ENCODE measurements at regions not wholly inside any gene's neighbourhood (a gene's known extent, or its start where the extent isn't known, plus 50 kb on each side); places are given as distances from the start of the nearest gene placed in this dataset.
"Not testable (repeated sequence)": the region's sequence is repeated elsewhere in the genome, so short reads cannot be mapped to it uniquely, and the experiment has no call there.

DNA sequence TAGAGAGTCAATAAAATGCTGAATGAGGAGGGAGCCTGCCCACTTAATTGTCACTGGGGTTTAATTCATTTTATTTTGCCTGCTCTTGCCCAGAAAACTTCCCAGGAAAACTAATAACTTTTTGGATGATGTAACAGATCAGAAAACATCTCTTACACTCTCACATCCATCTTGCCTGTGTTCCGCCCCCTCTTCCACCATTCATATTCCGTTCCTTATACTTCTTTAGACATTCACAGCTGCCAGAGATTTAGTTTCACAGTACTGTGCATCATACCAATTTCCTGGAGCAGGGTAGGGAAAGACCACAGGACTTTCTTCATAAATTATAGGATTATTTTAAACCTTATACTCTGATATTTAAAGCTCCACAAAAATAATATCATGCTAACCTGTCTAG, 776.1 kb upstream of the SOX11 start:
- DNase-seq (ENCODE audit: low spot score): no peak

GRCh38 chr2:4930704-4931103, 761.5 kb upstream of the SOX11 start:
- no peak for DNase-seq (ENCODE audit: low spot score)

- no peak for DNase-seq (ENCODE audit: low spot score)
These were observed 760.3 kb upstream of the SOX11 start for GRCh38 chr2:4931721-4932365.

- not testable (repeated sequence) for DNase-seq (ENCODE audit: low spot score)
These were observed 756.9 kb upstream of the SOX11 start for GRCh38 chr2:4935291-4935690.

GRCh38 chr2:4937550-4937949, 754.6 kb upstream of the SOX11 start:
- no peak for DNase-seq (ENCODE audit: low spot score)

DNA sequence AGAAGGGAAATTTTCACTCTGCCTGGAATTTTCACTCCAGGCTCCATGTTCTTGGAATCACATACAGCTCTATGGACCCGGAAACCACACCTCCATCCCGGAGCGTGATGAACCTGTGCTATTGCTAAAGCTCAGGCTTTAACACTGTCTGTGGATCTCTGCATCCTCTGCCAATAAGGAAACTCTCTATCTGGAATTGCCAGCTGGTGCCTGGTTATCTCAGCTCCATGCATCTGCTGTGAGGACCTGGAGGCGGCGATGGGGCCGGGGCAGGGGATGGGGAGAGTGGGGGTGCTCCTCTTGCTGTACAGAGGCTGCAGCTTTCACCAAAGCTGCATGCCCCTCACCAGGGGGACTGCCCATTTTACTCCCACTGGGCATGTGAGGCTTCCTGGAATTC, 754.0 kb upstream of the SOX11 start:
- no peak for DNase-seq (ENCODE audit: low spot score)

DNA sequence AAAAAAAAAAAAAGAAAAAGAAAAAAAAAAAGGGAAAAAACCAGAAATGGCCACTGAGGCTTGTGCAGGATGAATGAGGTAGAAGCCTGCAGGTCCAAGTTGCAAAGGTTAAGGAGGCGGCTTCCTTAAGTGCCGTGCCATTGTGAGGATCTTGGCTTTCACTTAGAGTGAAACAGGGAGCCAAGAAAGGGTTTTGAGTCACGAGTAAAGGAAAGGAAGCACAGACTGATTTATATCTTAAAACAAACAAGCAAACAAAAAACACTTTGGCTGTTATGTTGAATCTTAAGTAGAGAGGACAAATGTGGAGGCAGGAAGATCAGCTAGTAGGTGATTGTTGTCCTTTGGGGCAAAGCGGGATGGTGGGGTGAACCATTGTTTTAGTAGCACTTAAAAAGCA, 749.7 kb upstream of the SOX11 start:
- DNase-seq (ENCODE audit: low spot score): no peak

- no peak for DNase-seq (ENCODE audit: low spot score)
These were observed 744.3 kb upstream of the SOX11 start for GRCh38 chr2:4947911-4948310.

DNA sequence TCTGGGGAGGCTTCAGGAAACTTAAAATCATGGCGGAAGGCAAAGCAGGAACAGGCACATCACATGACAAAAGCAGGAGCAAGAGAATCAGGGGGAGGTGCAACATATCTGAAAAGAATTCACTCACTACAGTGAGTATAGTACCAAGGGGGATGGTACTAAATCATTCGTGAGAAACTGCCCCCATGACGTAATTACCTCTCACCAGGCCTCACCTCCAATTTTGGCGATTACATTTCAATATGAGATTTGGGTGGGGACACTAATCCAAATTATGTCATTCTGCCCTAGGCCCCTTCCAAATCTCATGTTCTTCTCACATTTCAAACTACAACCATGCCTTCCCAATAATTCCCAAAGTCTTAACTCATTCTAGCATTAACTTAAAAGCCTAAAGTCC, 740.8 kb upstream of the SOX11 start:
- DNase-seq (ENCODE audit: low spot score): no peak

- no peak for DNase-seq (ENCODE audit: low spot score)
These were observed 733.0 kb upstream of the SOX11 start for GRCh38 chr2:4959219-4959618.

DNA sequence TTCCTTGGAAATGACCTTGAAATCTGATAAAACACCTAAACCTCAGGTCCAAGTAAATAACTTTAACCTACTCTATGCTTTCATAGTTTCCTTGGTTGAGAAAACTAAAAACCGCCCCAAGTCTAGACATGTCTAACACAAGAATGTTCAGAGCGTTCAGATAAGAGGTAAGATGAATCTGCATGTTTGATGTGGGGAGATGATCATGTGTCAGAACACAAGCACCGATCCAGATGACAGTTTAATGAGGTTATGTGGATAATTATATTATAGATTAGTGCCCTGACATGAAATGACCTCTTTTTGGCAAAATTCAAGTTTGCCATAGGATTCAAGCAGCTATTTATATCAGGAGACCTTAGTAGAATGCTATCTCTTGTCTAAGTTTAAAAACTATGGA, 729.8 kb upstream of the SOX11 start:
- DNase-seq (ENCODE audit: low spot score): no peak

GRCh38 chr2:4963106-4963505, 729.1 kb upstream of the SOX11 start:
- no peak for DNase-seq (ENCODE audit: low spot score)

DNA sequence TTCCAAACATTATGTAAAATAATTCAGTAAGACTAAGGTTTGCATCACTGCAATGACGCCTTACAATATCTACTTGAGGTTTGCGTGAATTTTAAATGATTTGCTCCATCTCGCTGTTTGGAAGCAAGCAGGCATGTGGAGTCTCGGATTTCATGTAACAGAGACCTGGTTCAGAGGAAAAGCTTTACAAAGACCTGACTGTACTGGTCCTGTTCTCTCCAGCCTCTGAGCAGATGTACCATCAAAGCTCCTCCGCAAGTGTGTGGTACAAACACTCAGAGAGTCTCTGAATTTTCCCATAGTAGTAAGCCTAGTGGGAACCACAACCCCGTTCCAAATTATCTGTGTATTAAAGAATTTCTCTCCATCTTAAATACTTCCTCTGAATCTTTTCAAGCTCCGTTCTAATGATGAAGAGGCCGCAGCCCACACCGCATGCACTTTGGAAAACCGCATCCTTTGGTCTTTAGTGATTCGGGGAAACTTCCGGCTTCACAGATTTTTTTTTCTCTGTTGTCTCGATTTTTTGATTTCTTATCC, 728.1 kb upstream of the SOX11 start:
- DNase-seq (ENCODE audit: low spot score): no peak

GRCh38 chr2:4964579-4964978, 727.6 kb upstream of the SOX11 start:
- no peak for DNase-seq (ENCODE audit: low spot score)

- DNase-seq (ENCODE audit: low spot score): no peak
These were observed 726.4 kb upstream of the SOX11 start for GRCh38 chr2:4965556-4966320.

DNA sequence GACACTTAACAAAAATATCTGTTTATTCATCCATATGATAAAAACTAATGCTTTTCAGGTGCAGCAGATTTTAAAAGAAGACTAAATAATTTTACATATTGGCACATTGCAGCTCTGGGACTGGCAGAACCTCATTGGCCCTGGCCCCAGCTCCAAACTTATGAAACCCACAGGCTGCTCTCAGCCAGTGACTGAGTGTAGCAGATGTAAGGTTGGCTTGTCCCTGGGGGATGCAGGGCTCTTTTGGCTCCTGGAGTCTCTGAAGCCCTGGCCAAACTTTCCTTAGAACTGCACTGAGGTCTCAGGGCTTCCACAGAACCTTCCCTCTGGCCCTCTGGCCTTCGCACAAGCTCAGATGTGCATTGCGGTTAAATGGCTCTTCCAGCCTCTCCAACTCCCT, 725.0 kb upstream of the SOX11 start:
- DNase-seq (ENCODE audit: low spot score): no peak

- no peak for DNase-seq (ENCODE audit: low spot score)
These were observed 719.7 kb upstream of the SOX11 start for GRCh38 chr2:4972472-4972871.

GRCh38 chr2:4973354-4973753, 718.8 kb upstream of the SOX11 start:
- DNase-seq (ENCODE audit: low spot score): no peak

GRCh38 chr2:4973973-4974372, 718.2 kb upstream of the SOX11 start:
- DNase-seq (ENCODE audit: low spot score): no peak

DNA sequence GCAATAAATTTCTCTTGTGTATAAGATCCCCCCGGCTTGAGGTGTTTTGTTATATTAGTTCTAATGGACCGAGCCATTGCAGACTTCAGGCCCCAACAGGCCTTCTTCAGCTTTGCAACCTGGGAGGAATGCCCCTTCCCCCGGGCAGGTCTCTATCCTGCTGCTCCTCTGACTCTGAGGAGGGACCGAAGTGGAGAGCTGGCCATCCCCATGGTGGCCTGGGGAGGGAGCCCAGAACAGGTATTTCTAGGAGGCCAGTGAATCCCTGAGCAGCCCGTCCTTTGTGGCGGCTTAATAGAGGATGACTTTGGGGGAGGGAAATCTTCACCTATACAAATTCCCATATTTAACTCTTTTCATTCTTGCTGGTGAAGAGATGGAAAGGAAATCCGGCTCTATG, 715.8 kb upstream of the SOX11 start:
- DNase-seq (ENCODE audit: low spot score): no peak

DNA sequence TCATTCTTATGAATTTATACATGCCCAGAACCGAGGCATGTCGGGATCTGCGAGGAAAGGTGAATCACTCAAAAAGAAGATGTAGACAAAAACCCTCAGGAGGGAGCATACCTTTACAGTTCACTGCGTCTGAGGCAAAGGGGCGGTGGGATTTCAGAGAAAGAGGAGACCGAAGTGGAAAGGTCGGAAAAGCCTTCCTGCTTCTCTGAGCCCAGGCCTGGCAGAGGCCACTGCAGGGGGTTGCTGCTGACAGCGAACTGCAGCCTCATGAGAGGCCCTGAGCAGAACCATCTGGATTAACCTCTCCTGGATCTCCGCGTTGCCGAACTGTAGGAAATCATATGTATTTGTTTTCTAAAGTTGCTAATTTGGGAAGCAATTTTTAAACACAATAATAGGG, 713.1 kb upstream of the SOX11 start:
- DNase-seq (ENCODE audit: low spot score): no peak

GRCh38 chr2:4980995-4981394, 711.2 kb upstream of the SOX11 start:
- no peak for DNase-seq (ENCODE audit: low spot score)

DNA sequence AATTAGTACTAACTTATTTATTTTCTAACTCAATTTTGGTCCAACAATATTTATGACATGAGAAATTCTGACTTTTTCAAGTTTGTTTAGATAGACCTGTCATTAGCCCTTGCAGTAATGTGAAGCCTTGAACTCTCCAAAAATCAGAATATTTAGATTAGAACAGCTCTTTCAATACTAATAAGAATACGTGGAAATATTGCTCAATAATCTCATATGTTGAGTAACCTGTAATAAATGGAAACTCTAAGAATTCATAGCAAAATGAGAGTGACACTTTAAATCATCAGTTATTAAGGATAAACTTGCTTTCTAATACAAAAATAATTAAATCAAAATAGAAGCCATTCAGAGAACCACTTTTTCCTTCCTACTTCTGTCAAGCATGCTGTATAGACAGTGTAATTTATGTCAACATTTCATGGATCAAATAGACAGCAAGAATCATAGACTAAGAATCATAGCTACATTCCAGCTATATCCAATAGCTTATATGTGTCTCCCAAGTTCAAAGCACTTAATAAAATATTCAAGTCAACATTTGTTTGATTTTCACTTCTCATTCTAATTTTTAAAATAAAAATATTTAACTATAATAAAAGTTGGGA, 710.3 kb upstream of the SOX11 start:
- no peak for DNase-seq (ENCODE audit: low spot score)
